ENCODE measurements at regions not wholly inside any gene's neighbourhood (a gene's known extent, or its start where the extent isn't known, plus 50 kb on each side); places are given as distances from the start of the nearest gene placed in this dataset.
"Not testable (repeated sequence)": the region's sequence is repeated elsewhere in the genome, so short reads cannot be mapped to it uniquely, and the experiment has no call there.

DNA sequence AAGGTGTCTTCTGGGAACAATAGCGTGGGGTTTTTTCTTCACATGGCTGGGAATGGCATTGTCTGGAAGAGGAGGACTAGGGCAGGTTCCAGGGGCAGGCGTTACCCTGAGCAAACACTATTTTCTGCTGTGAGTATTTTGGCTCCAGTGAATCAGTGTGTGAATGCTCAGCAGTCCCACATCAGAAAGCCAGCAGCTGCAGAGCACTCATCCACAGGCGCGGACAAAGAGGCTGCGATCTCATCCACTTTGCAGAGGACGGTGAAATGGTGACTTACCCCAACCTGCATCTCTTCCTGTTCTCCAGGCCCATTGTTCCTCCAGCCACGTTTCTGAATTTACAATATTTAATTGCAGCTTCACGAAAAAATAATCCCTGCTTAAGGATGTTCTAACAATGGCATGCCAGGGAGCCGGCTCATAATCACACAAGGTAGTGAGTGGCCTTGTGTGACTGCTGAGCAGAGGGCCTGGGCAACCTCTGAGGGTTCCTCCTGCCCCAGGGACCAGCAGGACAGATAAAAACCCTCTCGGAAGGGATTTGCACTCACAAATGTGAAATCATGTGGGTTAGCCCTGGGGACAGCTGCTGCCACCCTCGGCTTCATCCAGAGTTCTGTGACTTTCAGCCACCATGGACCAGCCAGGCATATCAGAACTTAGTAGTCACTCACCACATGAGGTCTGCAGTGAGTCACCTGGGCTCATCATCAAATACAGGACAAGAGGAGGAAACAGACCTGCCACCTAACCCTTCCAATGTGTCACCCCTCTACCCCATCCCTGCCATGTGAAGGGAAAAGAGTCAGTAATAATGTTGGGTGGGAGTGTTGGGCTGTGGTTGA is 65.0 kb upstream of the EN2 start:
- no peaks in the 10 kb centered on the region for H3K4me1 ChIP-seq
- intact Hi-C loops (cut with DNase I) = no loop called here
- H3K27me3 ChIP-seq = peaks cover 0 to 50% (median 13%) of the 10 kb centered on the region in 3 donors
- no peak overlapping the region for H3K27ac ChIP-seq
- no peak for DNase-seq
- no peak for TF ChIP-seq POLR2AphosphoS5 (IDR thresholded peaks at IDR 0.05)
- TF ChIP-seq, protein P1, sequence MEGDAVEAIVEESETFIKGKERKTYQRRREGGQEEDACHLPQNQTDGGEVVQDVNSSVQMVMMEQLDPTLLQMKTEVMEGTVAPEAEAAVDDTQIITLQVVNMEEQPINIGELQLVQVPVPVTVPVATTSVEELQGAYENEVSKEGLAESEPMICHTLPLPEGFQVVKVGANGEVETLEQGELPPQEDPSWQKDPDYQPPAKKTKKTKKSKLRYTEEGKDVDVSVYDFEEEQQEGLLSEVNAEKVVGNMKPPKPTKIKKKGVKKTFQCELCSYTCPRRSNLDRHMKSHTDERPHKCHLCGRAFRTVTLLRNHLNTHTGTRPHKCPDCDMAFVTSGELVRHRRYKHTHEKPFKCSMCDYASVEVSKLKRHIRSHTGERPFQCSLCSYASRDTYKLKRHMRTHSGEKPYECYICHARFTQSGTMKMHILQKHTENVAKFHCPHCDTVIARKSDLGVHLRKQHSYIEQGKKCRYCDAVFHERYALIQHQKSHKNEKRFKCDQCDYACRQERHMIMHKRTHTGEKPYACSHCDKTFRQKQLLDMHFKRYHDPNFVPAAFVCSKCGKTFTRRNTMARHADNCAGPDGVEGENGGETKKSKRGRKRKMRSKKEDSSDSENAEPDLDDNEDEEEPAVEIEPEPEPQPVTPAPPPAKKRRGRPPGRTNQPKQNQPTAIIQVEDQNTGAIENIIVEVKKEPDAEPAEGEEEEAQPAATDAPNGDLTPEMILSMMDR (IDR thresholded peaks at IDR 0.05) = no peak
- no peak for TF ChIP-seq POLR2A (IDR thresholded peaks at IDR 0.05)
- TF ChIP-seq EP300 (IDR thresholded peaks at IDR 0.05) = no peak
- no peaks in the 10 kb centered on the region for H3K36me3 ChIP-seq
- no peaks in the 10 kb centered on the region for H3K9me3 ChIP-seq
- 68 to 76% methylated on average over 11 of the region's 11 CpGs for WGBS, 2 donors
- H3K4me3 ChIP-seq = no peak overlapping the region

- intact Hi-C loops (cut with DNase I) = no loop called here
- 87 to 92% methylated on average over 7 of the region's 7 CpGs for WGBS, 2 donors
These were observed 63.5 kb upstream of the EN2 start for GRCh38 chr7:155394413-155394812.

DNA sequence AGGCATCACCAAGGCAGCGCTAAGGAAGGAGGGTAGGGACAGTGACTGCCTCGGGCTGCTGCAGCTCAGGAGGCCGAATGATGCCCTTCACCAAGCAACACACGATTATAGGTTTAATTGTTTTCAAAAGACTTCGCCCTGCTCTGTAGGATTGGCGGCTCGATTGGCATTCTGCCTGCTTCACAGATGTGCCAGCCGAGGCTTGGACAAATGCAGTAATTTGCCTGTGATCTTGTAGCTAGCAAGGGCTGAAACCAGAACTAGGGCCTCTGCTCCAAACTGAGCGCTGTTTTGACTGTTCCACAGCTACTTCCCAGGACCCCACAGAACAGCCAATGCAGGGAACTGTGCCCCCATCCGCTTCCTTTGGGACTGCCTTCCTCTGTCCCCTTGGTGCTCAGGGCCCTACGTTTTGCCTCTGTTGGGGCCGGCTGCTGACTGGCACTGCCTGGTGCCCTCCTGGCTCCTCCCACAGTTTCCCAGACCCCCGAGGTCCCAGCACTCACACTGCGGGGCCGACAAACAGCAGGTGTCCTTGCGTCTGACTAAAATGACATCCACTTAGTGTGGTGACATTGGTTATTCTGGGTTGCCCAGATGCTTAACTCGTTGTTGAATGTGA is 62.6 kb upstream of the EN2 start:
- Histone ChIP-seq H3K4me1 (no peaks in the 10 kb centered on the region), H3K27me3 (peaks cover 0 to 48% (median 9%) of the 10 kb centered on the region in 3 donors), H3K9me3 (no peaks in the 10 kb centered on the region), H3K36me3 (no peaks in the 10 kb centered on the region), H3K27ac (no peak overlapping the region), H3K4me3 (no peak overlapping the region)
- TF ChIP-seq POLR2A (IDR thresholded peaks at IDR 0.05) (no peak), POLR2AphosphoS5 (IDR thresholded peaks at IDR 0.05) (no peak)
- TF ChIP-seq, protein P1 (IDR thresholded peaks at IDR 0.05) = no peak
- WGBS, 2 donors = 41 to 66% methylated on average over 17 of the region's 17 CpGs
- intact Hi-C loops (cut with DNase I) = no loop called here
- DNase-seq = no peak

More at GRCh38 chr7:155394413-155394812, 63.5 kb upstream of the EN2 start:
- DNase-seq = no peak
- no peaks in the 10 kb centered on the region for H3K9me3 ChIP-seq
- no peaks in the 10 kb centered on the region for H3K36me3 ChIP-seq
- H3K27ac ChIP-seq = no peak overlapping the region
- peaks cover 0 to 44% (median 9%) of the 10 kb centered on the region in 3 donors for H3K27me3 ChIP-seq
- H3K4me3 ChIP-seq = no peak overlapping the region
- no peaks in the 10 kb centered on the region for H3K4me1 ChIP-seq
- no peak for TF ChIP-seq POLR2A (IDR thresholded peaks at IDR 0.05)
- TF ChIP-seq POLR2AphosphoS5 (IDR thresholded peaks at IDR 0.05) = no peak
- TF ChIP-seq, protein P1 (IDR thresholded peaks at IDR 0.05) = no peak
- no peak for TF ChIP-seq EP300 (IDR thresholded peaks at IDR 0.05)

DNA sequence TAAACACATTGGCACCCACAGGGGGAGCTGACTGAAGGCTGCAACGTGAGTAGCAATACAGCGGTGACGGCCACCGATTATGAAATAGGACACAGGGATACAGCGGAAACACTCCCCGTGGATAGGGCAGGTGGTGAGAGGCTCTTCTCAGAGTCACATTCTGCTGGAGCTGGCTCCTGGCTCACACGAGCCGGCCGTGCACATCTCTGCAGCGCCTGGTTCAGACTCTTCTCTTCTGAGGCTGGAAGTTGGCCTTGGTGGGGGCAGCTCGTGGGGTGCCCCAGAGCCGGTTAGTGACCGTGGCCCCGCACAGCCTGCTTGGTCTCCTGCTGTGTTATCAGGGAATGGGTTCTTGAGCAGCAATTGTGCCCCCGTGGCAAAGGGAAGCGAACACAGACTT is 61.3 kb upstream of the EN2 start:
- TF ChIP-seq POLR2AphosphoS5 (IDR thresholded peaks at IDR 0.05) (no peak), EP300 (IDR thresholded peaks at IDR 0.05) (no peak), POLR2A (IDR thresholded peaks at IDR 0.05) (no peak)
- TF ChIP-seq, protein P1 (IDR thresholded peaks at IDR 0.05) = no peak

GRCh38 chr7:155397758-155398714 is 59.9 kb upstream of the EN2 start:
- H3K4me3 ChIP-seq; DNase-seq; H3K4me1 ChIP-seq; intact Hi-C loops (cut with DNase I); H3K9me3 ChIP-seq; H3K27ac ChIP-seq; H3K36me3 ChIP-seq: not testable (repeated sequence)
- peaks cover 0 to 66% (median 12%) of the 10 kb centered on the region in 3 donors for H3K27me3 ChIP-seq
- WGBS, 2 donors = 88 to 91% methylated on average over 49 of the region's 49 CpGs

More for the DNA sequence above, 61.3 kb upstream of the EN2 start:
- DNase-seq = no peak
- intact Hi-C loops (cut with DNase I) = no loop called here
- Histone ChIP-seq H3K27me3 (peaks cover 0 to 52% (median 9%) of the 10 kb centered on the region in 3 donors), H3K4me1 (no peaks in the 10 kb centered on the region), H3K36me3 (no peaks in the 10 kb centered on the region), H3K4me3 (no peak overlapping the region), H3K27ac (no peak overlapping the region), H3K9me3 (no peaks in the 10 kb centered on the region)
- WGBS, 2 donors = 86 to 89% methylated on average over 16 of the region's 16 CpGs
